Nephron (organoid): ENCODE measurements at regions not wholly inside any gene's neighbourhood (a gene's known extent, or its start where the extent isn't known, plus 50 kb on each side); places are given as distances from the start of the nearest gene placed in this dataset.

Experiments used
- H3K27ac Mint-ChIP-seq, 3 experiments: 2 replicates each; pipeline ENCODE4 v1.8.0; 2020; ENCODE audit warnings: mixed read lengths in 3 of 3, mild to moderate bottlenecking in 2 of 3, moderate library complexity in 1 of 3
- H3K27me3 Mint-ChIP-seq: 2 replicates; pipeline ENCODE4 v1.8.0; 2021; ENCODE audit warnings: low read depth, mild to moderate bottlenecking, moderate library complexity, mixed read lengths
- H3K36me3 Mint-ChIP-seq: 2 replicates; pipeline ENCODE4 v1.8.0; 2020; ENCODE audit warnings: low read depth, mixed read lengths
- H3K4me1 Mint-ChIP-seq: 2 replicates; pipeline ENCODE4 v1.8.0; 2020; ENCODE audit warnings: mixed read lengths
- H3K4me3 Mint-ChIP-seq, 3 experiments: 2 replicates each; pipeline ENCODE4 v1.8.0; 2020; ENCODE audit warnings: mild to moderate bottlenecking in 3 of 3, mixed read lengths in 3 of 3, moderate library complexity in 2 of 3
- H3K9me3 Mint-ChIP-seq: 2 replicates; pipeline ENCODE4 v1.8.0; 2020; ENCODE audit warnings: mixed read lengths
- CTCF ChIP-seq, 3 experiments: fragments of 200-600 bp; sonication (generic); IDR thresholded peaks; one replicate each; pipeline ENCODE4 v1.5.0; 2021; ENCODE audit warnings: antibody characterized with exemption in 3 of 3; ENCODE audit not compliant: unreplicated experiment in 3 of 3

GRCh38 chr14:56976211-56976610, 165.9 kb upstream of the OTX2 start:
- Mint-ChIP-seq H3K4me1 (no peaks in the 10 kb centered on the region), H3K9me3 (no peaks in the 10 kb centered on the region), H3K36me3 (no peaks in the 10 kb centered on the region), H3K27me3 (no peaks in the 10 kb centered on the region), H3K4me3 (no peak overlapping the region), H3K27ac (no peak overlapping the region)
- TF ChIP-seq CTCF (IDR thresholded peaks at IDR 0.05; ENCODE audit: unreplicated experiment in 3 of 3) = no peak

GRCh38 chr14:56975521-56975920, 165.2 kb upstream of the OTX2 start:
- no peaks in the 10 kb centered on the region for H3K9me3 Mint-ChIP-seq
- no peaks in the 10 kb centered on the region for H3K4me1 Mint-ChIP-seq
- no peak for TF ChIP-seq CTCF (IDR thresholded peaks at IDR 0.05; ENCODE audit: unreplicated experiment in 3 of 3)
- H3K27me3 Mint-ChIP-seq = no peaks in the 10 kb centered on the region
- H3K36me3 Mint-ChIP-seq = no peaks in the 10 kb centered on the region
- no peak overlapping the region for H3K27ac Mint-ChIP-seq
- no peak overlapping the region for H3K4me3 Mint-ChIP-seq

GRCh38 chr14:56972948-56973347, 162.7 kb upstream of the OTX2 start:
- H3K9me3 Mint-ChIP-seq = no peaks in the 10 kb centered on the region
- H3K36me3 Mint-ChIP-seq = no peaks in the 10 kb centered on the region
- TF ChIP-seq CTCF (IDR thresholded peaks at IDR 0.05; ENCODE audit: unreplicated experiment in 3 of 3) = no peak
- H3K27ac Mint-ChIP-seq = no peak overlapping the region
- H3K4me3 Mint-ChIP-seq = no peak overlapping the region
- no peaks in the 10 kb centered on the region for H3K27me3 Mint-ChIP-seq
- no peaks in the 10 kb centered on the region for H3K4me1 Mint-ChIP-seq

- Mint-ChIP-seq H3K4me1 (no peaks in the 10 kb centered on the region), H3K4me3 (no peak overlapping the region), H3K27ac (no peak overlapping the region), H3K9me3 (no peaks in the 10 kb centered on the region), H3K27me3 (no peaks in the 10 kb centered on the region), H3K36me3 (no peaks in the 10 kb centered on the region)
- TF ChIP-seq CTCF (IDR thresholded peaks at IDR 0.05; ENCODE audit: unreplicated experiment in 3 of 3) = no peak
These were observed 154.6 kb upstream of the OTX2 start for GRCh38 chr14:56964895-56965294.

GRCh38 chr14:56963381-56963780, 153.1 kb upstream of the OTX2 start:
- TF ChIP-seq CTCF (IDR thresholded peaks at IDR 0.05; ENCODE audit: unreplicated experiment in 3 of 3) = no peak
- Mint-ChIP-seq H3K4me3 (no peak overlapping the region), H3K9me3 (no peaks in the 10 kb centered on the region), H3K27ac (no peak overlapping the region), H3K27me3 (no peaks in the 10 kb centered on the region), H3K4me1 (no peaks in the 10 kb centered on the region), H3K36me3 (no peaks in the 10 kb centered on the region)

- no peaks in the 10 kb centered on the region for H3K27me3 Mint-ChIP-seq
- no peak overlapping the region for H3K4me3 Mint-ChIP-seq
- no peaks in the 10 kb centered on the region for H3K4me1 Mint-ChIP-seq
- H3K27ac Mint-ChIP-seq = no peak overlapping the region
- no peaks in the 10 kb centered on the region for H3K36me3 Mint-ChIP-seq
- no peaks in the 10 kb centered on the region for H3K9me3 Mint-ChIP-seq
- TF ChIP-seq CTCF (IDR thresholded peaks at IDR 0.05; ENCODE audit: unreplicated experiment in 3 of 3) = no peak
These were observed 152.3 kb upstream of the OTX2 start for GRCh38 chr14:56962444-56963080.
